Esophagus squamous epithelium (tissue), 4 donors: ENCODE measurements at regions not wholly inside any gene's neighbourhood (a gene's known extent, or its start where the extent isn't known, plus 50 kb on each side); places are given as distances from the start of the nearest gene placed in this dataset.

ENCODE experiments used
- CTCF ChIP-seq, 6 experiments: fragments of 450-650 bp in 4 of 6; fragments of 200-600 bp in 2 of 6; sonication (generic) in 2 of 6; IDR thresholded peaks; one replicate each; pipeline ENCODE4 v1.5.1; 2016 to 2019; ENCODE audit warnings: antibody characterized with exemption in 6 of 6, mild to moderate bottlenecking in 4 of 6, moderate library complexity in 4 of 6
- POLR2A ChIP-seq, 4 donors: fragments of 450-650 bp; IDR thresholded peaks; one replicate each; pipeline ENCODE4 v1.6.1; 2017; ENCODE audit warnings: antibody characterized with exemption in 4 of 4, mild to moderate bottlenecking in 4 of 4, moderate library complexity in 3 of 4

GRCh38 chr16:80387318-80387921 lies 153.4 kb upstream of the DYNLRB2 start:
- no peak for TF ChIP-seq CTCF (IDR thresholded peaks at IDR 0.05)
- no peak for TF ChIP-seq POLR2A (IDR thresholded peaks at IDR 0.05)
